HepG2 (cell line): ENCODE measurements at regions not wholly inside any gene's neighbourhood (a gene's known extent, or its start where the extent isn't known, plus 50 kb on each side); places are given as distances from the start of the nearest gene placed in this dataset.

ENCODE experiments used
- ATAC-seq: fragments of 200-7000 bp; cut with Tn5 transposase; 3 replicates; pipeline ENCODE4 v1.9.1; 2020; ENCODE audit warnings: mild to moderate bottlenecking, moderate library complexity
- BruUV-seq: library from RNA; stranded (reverse); fragments of 400-500 nt; replicated peaks from 2 replicates; lab custom pipeline; 2021; lab: Mats Ljungman, UMichigan
- CTCF ChIA-PET: fragments of 300-600 bp; formaldehyde crosslinking; extraction: SDS; loops from one replicate; lab custom pipeline; 2021; ENCODE audit warnings: low total read pairs, inconsistent platforms, low intra/inter-chr PET ratio; lab: Yijun Ruan, JAX
- POLR2A ChIA-PET: fragments of 350-600 bp; sonication (Branson Sonifier 250); formaldehyde crosslinking; loops from one replicate; lab custom pipeline; 2020; ENCODE audit warnings: antibody characterized with exemption, inconsistent platforms; lab: Yijun Ruan, JAX
- DNase-seq: peaks from one replicate; pipeline ENCODE4 v3.0.0-alpha.2; 2015; ENCODE audit warnings: low spot score
- FAIRE-seq: peaks from 3 replicates; lab custom pipeline; 2011; peaks lifted over from hg19 to GRCh38; lab: Jason Lieb, UNC
- H2AFZ ChIP-seq: one replicate; pipeline ENCODE4 v1.6.1; 2011; ENCODE audit warnings: low read length, inconsistent platforms
- H3K27ac ChIP-seq: fragments of 300-600 bp; 3 replicates; pipeline ENCODE4 v1.8.0; 2011; ENCODE audit warnings: mixed run types, mild to moderate bottlenecking, mixed read lengths, low read length, inconsistent platforms; ENCODE audit not compliant: insufficient read depth; ENCODE audit errors: extremely low read length
- H3K27me3 ChIP-seq, 2 experiments: fragments of 200-600 bp in 1 of 2; 2 replicates in 1 of 2; 3 replicates in 1 of 2; pipeline versions ENCODE4 v1.6.0 to v1.8.0; 2011; ENCODE audit warnings: low read length in 2 of 2, mild to moderate bottlenecking in 2 of 2, moderate library complexity in 2 of 2, inconsistent platforms in 1 of 2; ENCODE audit not compliant: insufficient read depth in 2 of 2, control insufficient read depth in 1 of 2
- H3K36me3 ChIP-seq, 2 experiments: fragments of 200-600 bp in 1 of 2; replicated peaks in 1 of 2; 2 replicates in 1 of 2; 3 replicates in 1 of 2; pipeline versions ENCODE4 v1.5.1 to v1.8.0; 2011; ENCODE audit warnings: low read length in 2 of 2, inconsistent platforms in 1 of 2; ENCODE audit not compliant: insufficient read depth in 2 of 2, control insufficient read depth in 1 of 2
- H3K4me1 ChIP-seq: 2 replicates; pipeline ENCODE4 v1.5.1; 2012; ENCODE audit warnings: low read length, inconsistent platforms; ENCODE audit not compliant: insufficient read depth
- H3K4me2 ChIP-seq: 2 replicates; pipeline ENCODE4 v1.6.0; 2011; ENCODE audit warnings: low read depth, low read length, inconsistent platforms
- H3K4me3 ChIP-seq, 3 experiments: fragments of 200-600 bp in 1 of 3; sonication (generic), shearing (Covaris generic) in 1 of 3; replicated peaks in 1 of 3; 2 replicates each; pipeline ENCODE4 v1.5.1; 2011 to 2016; ENCODE audit warnings: low read length in 3 of 3, inconsistent platforms in 2 of 3, low read depth in 2 of 3, mild to moderate bottlenecking in 2 of 3, control low read depth in 1 of 3, mixed read lengths in 1 of 3; ENCODE audit not compliant: insufficient read depth in 1 of 3
- H3K79me2 ChIP-seq: one replicate; pipeline ENCODE4 v1.6.1; 2011; ENCODE audit warnings: low read length, inconsistent platforms; ENCODE audit not compliant: insufficient read depth
- H3K9ac ChIP-seq: 2 replicates; pipeline ENCODE4 v1.6.0; 2011; ENCODE audit warnings: mild to moderate bottlenecking, low read depth, low read length, inconsistent platforms; ENCODE audit not compliant: insufficient read depth
- H3K9me3 ChIP-seq: 2 replicates; pipeline ENCODE4 v1.5.1; 2012; ENCODE audit warnings: mild to moderate bottlenecking, low read length
- H4K20me1 ChIP-seq: 2 replicates; pipeline ENCODE4 v1.6.0; 2011; ENCODE audit warnings: inconsistent platforms, mild to moderate bottlenecking, low read length, moderate library complexity; ENCODE audit not compliant: insufficient read depth
- AKNA ChIP-seq: sonication (generic); formaldehyde crosslinking; IDR thresholded peaks from 2 replicates; pipeline ENCODE4 v1.4.0; 2020; ENCODE audit warnings: missing genetic modification reagents, borderline replicate concordance
- GTF3A ChIP-seq: sonication (generic); formaldehyde crosslinking; conservative IDR thresholded peaks from 2 replicates; pipeline ENCODE4 v1.4.0; 2020; ENCODE audit warnings: mild to moderate bottlenecking, missing genetic modification reagents
- HNRNPL ChIP-seq: fragments of 200-400 bp; formaldehyde crosslinking; IDR thresholded peaks from 2 replicates; pipeline ENCODE4 v1.6.1; 2017; ENCODE audit warnings: mild to moderate bottlenecking, low read depth, low read length
- NFE2L2 ChIP-seq: fragments of 150-350 bp; IDR thresholded peaks from 2 replicates; pipeline ENCODE4 v1.6.1; 2014; ENCODE audit warnings: low read length
- SIX1 ChIP-seq: sonication (generic); formaldehyde crosslinking; IDR thresholded peaks from 2 replicates; pipeline ENCODE4 v1.4.0; 2020; ENCODE audit warnings: missing genetic modification reagents, borderline replicate concordance
- ZFP1 ChIP-seq: IDR thresholded peaks from 2 replicates; pipeline ENCODE4 v1.6.1; 2016
- ZHX1 ChIP-seq: sonication (generic); formaldehyde crosslinking; IDR thresholded peaks from 2 replicates; pipeline ENCODE4 v1.8.1; 2022; ENCODE audit warnings: low read depth, mild to moderate bottlenecking, missing genetic modification reagents
- ZNF121 ChIP-seq: sonication (generic); formaldehyde crosslinking; IDR thresholded peaks from 2 replicates; pipeline ENCODE4 v1.5.0; 2020; ENCODE audit warnings: mild to moderate bottlenecking, missing genetic modification reagents
- ZNF256 ChIP-seq: sonication (generic); formaldehyde crosslinking; conservative IDR thresholded peaks from 2 replicates; pipeline ENCODE4 v1.4.0; 2020; ENCODE audit warnings: missing genetic modification reagents
- ZNF552 ChIP-seq: sonication (generic); formaldehyde crosslinking; IDR thresholded peaks from 2 replicates; pipeline ENCODE4 v1.9.0; 2022; ENCODE audit warnings: missing genetic modification reagents, mild to moderate bottlenecking, borderline replicate concordance
- in situ Hi-C: cut with HindIII; loops from 2 replicates; pipeline ENCODE4 v1.10.0; 2017; ENCODE audit warnings: low pct_unique_long_range_greater_than_20kb; ENCODE audit not compliant: extremely low pct_ligation_motif_present
- intact Hi-C: fragments of 100-400 bp; cut with micrococcal nuclease; formaldehyde crosslinking; loops from one replicate; pipeline ENCODE4 v1.10.0; 2022; ENCODE audit not compliant: unreplicated experiment

- no peak overlapping the region for H3K27ac ChIP-seq
- no peak overlapping the region for H3K9ac ChIP-seq
- CTCF ChIA-PET: interaction anchor here (1.2 kb wide), 1 partner anchor 554 kb away, joined by 3 read pairs; no protein-coding TSS in a partner anchor
- H3K4me2 ChIP-seq: no peak overlapping the region
- TF ChIP-seq ZFP1 (no peak), GTF3A (no peak), NFE2L2 (no peak), ZNF121 (CRISPR knock-in tag) (no peak), SIX1 (CRISPR knock-in tag) (no peak), ZNF256 (CRISPR knock-in tag) (no peak), HNRNPL (no peak), ZHX1 (CRISPR knock-in tag) (no peak), AKNA (CRISPR knock-in tag) (no peak), ZNF552 (CRISPR knock-in tag) (no peak)
- no peaks in the 10 kb centered on the region for H3K79me2 ChIP-seq
- peaks cover 14% of the 10 kb centered on the region for H3K4me1 ChIP-seq
- no peaks in the 10 kb centered on the region for H3K27me3 ChIP-seq
- H2AFZ ChIP-seq: no peak overlapping the region
- FAIRE-seq (no peak), DNase-seq (no peak), ATAC-seq (no peak)
- no TSS peak for BruUV-seq
- H4K20me1 ChIP-seq: no peaks in the 10 kb centered on the region
- in situ Hi-C loops: loop anchor here (10.0 kb wide), 1 partner anchor 554 kb away; no protein-coding TSS in a partner anchor
- no peak overlapping the region for H3K4me3 ChIP-seq
- no peaks in the 10 kb centered on the region for H3K36me3 ChIP-seq
- intact Hi-C loops: no loop called here
- POLR2A ChIA-PET: no interaction called here
- H3K9me3 ChIP-seq: 0 out of 2 replicates have a peak, but pooled peaks cover 4% of the 10 kb centered on the region
Observed at GRCh38 chr5:109478830-109479229, 69.1 kb upstream of the PJA2 start.
